ENCODE measurements at regions not wholly inside any gene's neighbourhood (a gene's known extent, or its start where the extent isn't known, plus 50 kb on each side); places are given as distances from the start of the nearest gene placed in this dataset.

DNA sequence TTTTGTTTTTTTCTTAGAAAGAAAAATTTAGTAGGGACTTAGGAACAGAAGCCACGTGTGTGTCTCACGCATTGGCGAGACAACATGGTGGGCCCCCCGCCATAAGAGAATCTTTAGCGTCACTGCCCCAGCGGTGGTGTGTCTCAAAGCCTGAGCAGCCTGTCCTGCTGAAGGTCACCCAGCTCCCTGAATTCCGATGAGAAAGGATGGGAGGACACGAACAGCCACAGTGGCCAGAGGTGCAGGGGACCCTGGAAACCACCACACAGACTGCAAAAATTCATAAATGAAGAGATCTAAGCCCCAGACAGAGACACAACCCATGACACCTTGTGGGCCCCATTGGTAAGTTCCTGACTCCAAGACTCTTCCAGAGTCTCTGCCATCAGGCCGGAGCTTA, 266.1 kb upstream of the RAB6C start (continued):
- TF ChIP-seq ELF4 (CRISPR knock-in tag; IDR thresholded peaks at IDR 0.05; ENCODE audit: borderline replicate concordance) = no peak

DNA sequence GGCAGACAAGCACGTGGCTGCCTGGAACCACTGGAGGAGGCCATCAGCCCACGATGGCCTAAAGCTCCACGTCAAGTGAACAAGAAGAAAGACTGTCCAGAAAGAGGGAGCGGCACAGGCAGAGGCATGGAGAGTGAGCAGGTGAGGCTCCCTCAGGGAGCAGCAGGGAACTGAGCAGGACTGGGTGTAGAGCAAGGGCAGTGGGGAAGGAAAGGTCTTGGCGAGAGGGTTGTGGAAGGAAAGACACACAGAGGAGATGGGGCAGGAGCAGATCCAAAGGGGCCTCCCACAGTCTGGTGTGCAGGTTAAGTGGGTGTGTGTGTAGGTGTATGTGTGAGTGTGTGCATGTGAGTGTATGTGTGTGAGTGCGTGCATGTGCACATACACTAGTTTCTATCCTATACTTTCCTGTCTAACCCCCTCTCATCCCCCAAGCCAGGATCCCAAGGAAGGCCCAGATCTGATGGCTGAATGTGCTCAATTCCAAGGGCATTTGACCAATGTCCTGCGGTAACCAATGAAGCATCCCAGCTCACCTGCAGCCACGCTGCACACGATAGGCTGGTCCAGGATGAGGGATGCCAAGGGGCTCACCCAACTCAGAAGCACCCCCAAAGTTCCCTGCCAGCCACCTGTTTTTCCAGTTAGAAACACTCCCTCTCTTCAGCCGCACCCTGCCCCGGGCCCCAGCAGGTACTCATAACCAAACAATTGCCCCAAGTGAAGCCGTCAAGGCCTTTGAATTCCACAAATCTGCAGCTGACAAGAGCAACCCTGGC, 262.5 kb upstream of the RAB6C start:
- WGBS (ENCODE audit: low lambda C conversion rate) = 16% methylated on average over 12 of the region's 12 CpGs
- no peaks in the 10 kb centered on the region for H4K20me1 ChIP-seq (ENCODE audit: insufficient read depth, low read length)
- no peak overlapping the region for H3K9ac ChIP-seq (ENCODE audit: insufficient read depth, low read depth, low read length)
- in situ Hi-C loops (cut with HindIII; ENCODE audit: extremely low pct_ligation_motif_present, low pct_unique_long_range_greater_than_20kb) (no loop called here), intact Hi-C loops (cut with micrococcal nuclease; ENCODE audit: unreplicated experiment) (no loop called here)
- no peaks in the 10 kb centered on the region for H3K36me3 ChIP-seq (replicated peaks in 1 of 2; ENCODE audit: control insufficient read depth in 1 of 2, insufficient read depth in 2 of 2, low read length in 2 of 2)
- TF ChIP-seq, protein P1, sequence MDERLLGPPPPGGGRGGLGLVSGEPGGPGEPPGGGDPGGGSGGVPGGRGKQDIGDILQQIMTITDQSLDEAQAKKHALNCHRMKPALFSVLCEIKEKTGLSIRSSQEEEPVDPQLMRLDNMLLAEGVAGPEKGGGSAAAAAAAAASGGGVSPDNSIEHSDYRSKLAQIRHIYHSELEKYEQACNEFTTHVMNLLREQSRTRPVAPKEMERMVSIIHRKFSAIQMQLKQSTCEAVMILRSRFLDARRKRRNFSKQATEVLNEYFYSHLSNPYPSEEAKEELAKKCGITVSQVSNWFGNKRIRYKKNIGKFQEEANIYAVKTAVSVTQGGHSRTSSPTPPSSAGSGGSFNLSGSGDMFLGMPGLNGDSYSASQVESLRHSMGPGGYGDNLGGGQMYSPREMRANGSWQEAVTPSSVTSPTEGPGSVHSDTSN (CRISPR knock-in tag; IDR thresholded peaks at IDR 0.05) = no peak
- TF ChIP-seq ISX (CRISPR knock-in tag; conservative IDR thresholded peaks at IDR 0.05) (no peak), CAMTA2 (CRISPR knock-in tag; IDR thresholded peaks at IDR 0.05; ENCODE audit: borderline replicate concordance) (no peak), BRD4 (CRISPR knock-in tag; IDR thresholded peaks at IDR 0.05) (no peak)
- TF ChIP-seq, protein P2, sequence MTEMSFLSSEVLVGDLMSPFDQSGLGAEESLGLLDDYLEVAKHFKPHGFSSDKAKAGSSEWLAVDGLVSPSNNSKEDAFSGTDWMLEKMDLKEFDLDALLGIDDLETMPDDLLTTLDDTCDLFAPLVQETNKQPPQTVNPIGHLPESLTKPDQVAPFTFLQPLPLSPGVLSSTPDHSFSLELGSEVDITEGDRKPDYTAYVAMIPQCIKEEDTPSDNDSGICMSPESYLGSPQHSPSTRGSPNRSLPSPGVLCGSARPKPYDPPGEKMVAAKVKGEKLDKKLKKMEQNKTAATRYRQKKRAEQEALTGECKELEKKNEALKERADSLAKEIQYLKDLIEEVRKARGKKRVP (CRISPR knock-in tag; IDR thresholded peaks at IDR 0.05) = no peak
- TF ChIP-seq, protein P3, sequence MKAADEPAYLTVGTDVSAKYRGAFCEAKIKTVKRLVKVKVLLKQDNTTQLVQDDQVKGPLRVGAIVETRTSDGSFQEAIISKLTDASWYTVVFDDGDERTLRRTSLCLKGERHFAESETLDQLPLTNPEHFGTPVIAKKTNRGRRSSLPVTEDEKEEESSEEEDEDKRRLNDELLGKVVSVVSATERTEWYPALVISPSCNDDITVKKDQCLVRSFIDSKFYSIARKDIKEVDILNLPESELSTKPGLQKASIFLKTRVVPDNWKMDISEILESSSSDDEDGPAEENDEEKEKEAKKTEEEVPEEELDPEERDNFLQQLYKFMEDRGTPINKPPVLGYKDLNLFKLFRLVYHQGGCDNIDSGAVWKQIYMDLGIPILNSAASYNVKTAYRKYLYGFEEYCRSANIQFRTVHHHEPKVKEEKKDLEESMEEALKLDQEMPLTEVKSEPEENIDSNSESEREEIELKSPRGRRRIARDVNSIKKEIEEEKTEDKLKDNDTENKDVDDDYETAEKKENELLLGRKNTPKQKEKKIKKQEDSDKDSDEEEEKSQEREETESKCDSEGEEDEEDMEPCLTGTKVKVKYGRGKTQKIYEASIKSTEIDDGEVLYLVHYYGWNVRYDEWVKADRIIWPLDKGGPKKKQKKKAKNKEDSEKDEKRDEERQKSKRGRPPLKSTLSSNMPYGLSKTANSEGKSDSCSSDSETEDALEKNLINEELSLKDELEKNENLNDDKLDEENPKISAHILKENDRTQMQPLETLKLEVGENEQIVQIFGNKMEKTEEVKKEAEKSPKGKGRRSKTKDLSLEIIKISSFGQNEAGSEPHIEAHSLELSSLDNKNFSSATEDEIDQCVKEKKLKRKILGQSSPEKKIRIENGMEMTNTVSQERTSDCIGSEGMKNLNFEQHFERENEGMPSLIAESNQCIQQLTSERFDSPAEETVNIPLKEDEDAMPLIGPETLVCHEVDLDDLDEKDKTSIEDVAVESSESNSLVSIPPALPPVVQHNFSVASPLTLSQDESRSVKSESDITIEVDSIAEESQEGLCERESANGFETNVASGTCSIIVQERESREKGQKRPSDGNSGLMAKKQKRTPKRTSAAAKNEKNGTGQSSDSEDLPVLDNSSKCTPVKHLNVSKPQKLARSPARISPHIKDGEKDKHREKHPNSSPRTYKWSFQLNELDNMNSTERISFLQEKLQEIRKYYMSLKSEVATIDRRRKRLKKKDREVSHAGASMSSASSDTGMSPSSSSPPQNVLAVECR (CRISPR knock-in tag; IDR thresholded peaks at IDR 0.05; ENCODE audit: borderline replicate concordance) = no peak
- no peak; the same call in 2 of the 3 replicates for ATAC-seq
- H3K79me2 ChIP-seq (ENCODE audit: insufficient read depth, low read length) = no peaks in the 10 kb centered on the region
- FAIRE-seq = no peak
- peaks cover 0 to 38% of the 10 kb centered on the region in 2 experiments; a peak in 3 of 5 replicates for H3K27me3 ChIP-seq (ENCODE audit: control insufficient read depth in 1 of 2, insufficient read depth in 2 of 2, low read length in 2 of 2)
- no peak overlapping the region for H3K4me2 ChIP-seq (ENCODE audit: low read depth, low read length)
- no TSS peak for BruUV-seq (replicated peaks)
- H3K4me1 ChIP-seq (ENCODE audit: insufficient read depth, low read length) = no peaks in the 10 kb centered on the region
- H3K4me3 ChIP-seq (replicated peaks in 1 of 3; ENCODE audit: insufficient read depth in 1 of 3, low read depth in 2 of 3, low read length in 3 of 3) = no peak overlapping the region
- H3K9me3 ChIP-seq (ENCODE audit: low read length) = no peaks in the 10 kb centered on the region
- ChIA-PET POLR2A (no interaction called here), CTCF (ENCODE audit: low intra/inter-chr PET ratio, low total read pairs) (no interaction called here)
- no peak overlapping the region for H3K27ac ChIP-seq (ENCODE audit: extremely low read length, insufficient read depth, low read length)
- no peak for DNase-seq (ENCODE audit: low spot score)
- H2AFZ ChIP-seq (ENCODE audit: low read length) = no peak overlapping the region
